HG02763 (cell line): ENCODE measurements at regions not wholly inside any gene's neighbourhood (a gene's known extent, or its start where the extent isn't known, plus 50 kb on each side); places are given as distances from the start of the nearest gene placed in this dataset.
"Not testable (repeated sequence)": the region's sequence is repeated elsewhere in the genome, so short reads cannot be mapped to it uniquely, and the experiment has no call there.

Experiments used
- ATAC-seq: cut with Tn5 transposase; IDR thresholded peaks from one replicate; pipeline ENCODE4 v1.9.1; 2021; ENCODE audit warnings: mild to moderate bottlenecking, moderate library complexity; ENCODE audit not compliant: unreplicated experiment

DNA sequence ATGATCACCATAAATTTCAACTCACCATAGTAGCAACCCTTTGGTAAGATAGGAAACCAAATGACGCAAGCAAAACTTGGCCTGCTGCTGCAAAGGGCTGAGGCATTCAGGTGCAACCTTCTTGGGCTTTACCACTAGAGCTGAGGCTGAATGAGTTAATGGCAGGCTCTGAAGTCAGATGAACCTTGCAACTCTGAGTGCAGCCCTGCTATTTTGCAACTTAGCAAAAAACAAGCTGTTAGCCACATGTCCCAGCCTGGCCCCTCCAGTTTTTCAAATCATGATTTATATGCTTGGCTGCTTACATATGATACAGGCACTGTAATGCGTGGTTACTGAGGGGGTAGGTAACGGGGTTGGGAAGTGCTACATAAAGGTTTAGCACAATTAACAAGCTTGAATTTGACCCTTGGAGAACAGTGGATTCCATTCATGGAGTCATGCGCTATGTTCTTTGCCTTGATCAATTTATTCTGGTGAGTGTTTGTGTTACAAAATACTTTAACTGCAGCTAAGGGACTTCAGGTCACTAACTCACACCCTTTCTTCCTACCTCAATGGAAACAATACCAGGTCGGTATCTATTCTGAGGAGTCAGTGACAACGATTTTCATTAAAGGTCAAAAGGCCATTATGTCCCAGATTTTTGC is 80.5 kb upstream of the PPARGC1A start:
- no peak for ATAC-seq

DNA sequence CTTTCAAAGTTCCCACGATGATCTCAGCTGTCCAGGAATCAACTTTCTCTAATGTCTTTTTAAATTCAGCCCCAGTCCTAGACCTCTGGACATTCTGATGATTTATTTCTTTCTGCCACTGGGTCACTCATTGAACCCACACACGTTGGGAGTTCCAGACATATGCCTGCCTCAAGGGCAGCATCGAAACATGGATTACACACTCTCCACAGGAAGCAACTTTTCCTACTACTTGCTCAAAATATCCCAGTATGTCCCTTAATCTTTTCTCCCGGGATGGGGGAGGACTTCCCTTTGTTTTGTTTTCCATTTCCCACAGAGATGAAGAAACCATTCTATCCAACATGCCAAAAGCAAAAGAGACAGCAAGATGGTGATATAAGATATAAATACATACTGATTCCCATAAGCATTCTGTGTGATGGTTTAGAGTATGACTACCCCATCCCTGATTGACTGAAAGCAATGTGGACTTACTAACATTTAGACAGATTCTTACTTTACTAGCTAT is 79.8 kb upstream of the PPARGC1A start:
- no peak for ATAC-seq

DNA sequence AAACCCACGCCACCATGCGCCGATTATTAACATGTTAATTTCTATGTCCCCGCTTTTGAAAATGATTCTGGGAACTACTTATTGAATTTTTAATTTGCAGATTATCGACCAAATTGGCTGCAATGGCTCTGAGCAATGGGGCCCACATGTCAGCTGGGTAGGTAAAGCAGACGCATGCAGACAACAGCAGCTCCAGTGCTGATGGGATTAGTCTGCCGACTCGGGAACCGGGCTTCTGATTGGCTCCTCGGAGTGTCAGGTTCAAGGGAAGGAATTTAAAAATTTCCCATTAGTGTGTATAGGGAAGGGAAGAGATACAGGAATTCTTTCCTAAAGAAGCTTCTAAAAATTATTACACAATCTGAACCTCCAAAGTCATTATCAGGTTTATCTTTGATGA is 77.4 kb upstream of the PPARGC1A start:
- no peak for ATAC-seq

- ATAC-seq: no peak
Observed at GRCh38 chr4:23966725-23967124, 76.9 kb upstream of the PPARGC1A start.

- no peak for ATAC-seq
Observed at GRCh38 chr4:23962462-23962861, 72.6 kb upstream of the PPARGC1A start.

GRCh38 chr4:23961395-23961794 is 71.5 kb upstream of the PPARGC1A start:
- not testable (repeated sequence) for ATAC-seq

GRCh38 chr4:23959396-23960148 is 69.7 kb upstream of the PPARGC1A start:
- ATAC-seq: no peak

DNA sequence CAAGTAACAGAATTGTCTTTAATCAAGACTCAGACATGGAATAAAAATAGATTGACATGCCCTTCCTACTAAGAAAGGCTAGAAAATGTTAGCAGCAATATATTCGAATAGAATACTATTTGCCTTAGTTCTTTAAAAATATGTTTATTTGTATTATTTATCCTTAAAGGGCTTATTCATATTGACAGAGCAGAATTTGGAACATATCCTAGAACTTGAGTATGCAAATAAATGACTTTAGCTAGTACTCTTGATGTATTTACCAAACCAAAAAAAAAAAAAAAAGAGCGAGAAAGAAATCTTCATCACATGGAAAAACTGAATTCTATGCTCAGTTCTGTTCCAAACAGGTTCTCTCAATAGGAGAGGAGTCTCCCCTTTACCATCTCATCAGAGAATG is 68.9 kb upstream of the PPARGC1A start:
- no peak for ATAC-seq

DNA sequence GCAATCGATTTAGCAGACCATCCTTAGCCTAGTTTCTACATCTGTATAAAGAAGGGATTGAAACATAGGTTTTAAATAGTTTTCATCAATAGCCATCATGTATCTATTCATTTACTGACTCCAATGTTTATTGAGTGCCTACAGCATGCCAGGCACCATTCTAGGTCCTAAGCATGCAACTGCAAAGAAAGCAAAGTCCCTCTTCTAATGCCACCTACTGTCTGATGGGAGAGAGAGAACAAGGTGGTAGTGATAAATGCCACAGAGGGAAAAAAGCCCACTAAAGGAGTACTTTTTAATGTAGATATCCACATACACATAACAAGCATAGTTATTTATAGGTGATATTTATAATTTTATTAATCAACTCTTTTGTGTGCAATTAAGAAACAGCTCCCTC is 67.6 kb upstream of the PPARGC1A start:
- no peak for ATAC-seq

DNA sequence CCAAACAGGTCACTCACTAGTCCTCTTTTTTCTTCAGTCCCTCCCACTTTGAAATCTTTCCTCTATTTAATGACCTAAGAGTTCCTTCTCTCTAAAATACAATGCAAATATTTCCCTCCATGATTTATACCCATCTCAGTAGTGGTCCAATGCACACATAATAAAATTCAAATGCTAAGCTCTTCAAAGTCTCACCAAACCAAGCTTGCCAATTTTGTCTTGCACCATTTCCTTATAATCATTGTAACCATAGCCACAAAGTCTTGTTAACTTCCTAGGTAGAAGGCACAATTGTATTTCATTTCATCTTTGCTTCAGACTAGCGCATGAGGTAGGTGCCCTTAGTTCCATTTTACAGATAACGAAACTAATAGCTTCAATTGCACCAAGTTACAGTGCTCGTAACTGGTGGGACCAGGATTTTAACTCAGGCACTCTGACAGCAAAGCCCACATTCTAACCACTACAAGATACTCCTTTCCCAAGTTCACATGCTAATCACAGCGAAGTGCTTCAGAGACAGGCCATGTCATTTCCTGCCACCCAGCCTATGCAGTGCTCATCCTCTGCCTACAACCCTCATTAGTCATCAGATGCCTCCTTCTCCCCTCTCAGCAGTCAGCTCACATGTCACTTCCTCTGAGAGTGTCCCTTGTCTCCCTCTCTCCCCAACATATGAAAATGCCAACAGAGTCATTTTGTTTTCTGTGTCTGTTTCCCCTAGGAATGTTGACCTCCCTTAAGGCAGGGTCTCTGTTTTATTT is 66.9 kb upstream of the PPARGC1A start:
- ATAC-seq: no peak

DNA sequence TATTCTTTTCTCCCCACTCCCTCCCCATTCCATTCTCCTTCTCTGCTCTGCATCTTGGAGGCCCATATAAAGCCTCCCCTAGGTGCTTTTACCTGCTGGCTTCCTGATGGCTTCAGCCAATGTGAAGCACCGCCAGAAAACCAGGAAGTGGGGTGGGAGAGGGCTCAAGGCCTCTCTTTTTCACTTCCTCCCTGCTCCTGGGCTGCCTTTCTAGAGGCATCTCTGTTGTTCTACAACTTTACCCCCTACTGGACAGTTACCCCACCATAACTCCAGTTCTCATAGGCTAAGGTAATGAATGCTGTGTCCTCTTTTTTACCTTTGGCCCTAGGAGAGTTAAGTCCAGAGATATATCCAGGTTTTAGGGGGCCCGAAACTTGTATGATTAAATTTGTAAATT is 62.4 kb upstream of the PPARGC1A start:
- no peak for ATAC-seq

- ATAC-seq: no peak
Observed at GRCh38 chr4:23947826-23948225, 58.0 kb upstream of the PPARGC1A start.

DNA sequence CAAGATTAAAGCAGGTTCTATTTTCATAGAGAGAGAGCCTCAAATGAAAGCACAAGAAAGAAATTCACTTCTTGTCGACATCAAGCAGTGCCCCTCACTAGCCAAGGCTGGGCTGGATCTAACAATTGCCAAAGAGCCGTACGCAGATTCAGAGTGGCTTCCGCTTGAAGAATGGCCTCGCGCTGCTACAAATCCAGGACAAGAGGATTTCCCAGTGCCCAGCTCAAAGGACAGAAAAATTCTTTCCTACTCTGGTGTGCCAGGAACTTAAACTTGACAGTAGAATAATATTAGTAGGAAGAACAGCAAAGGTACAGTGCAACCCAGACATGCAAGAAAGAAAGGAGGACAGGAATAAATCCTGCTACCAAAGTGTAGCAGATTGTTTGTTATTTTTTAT is 56.5 kb upstream of the PPARGC1A start:
- no peak for ATAC-seq

DNA sequence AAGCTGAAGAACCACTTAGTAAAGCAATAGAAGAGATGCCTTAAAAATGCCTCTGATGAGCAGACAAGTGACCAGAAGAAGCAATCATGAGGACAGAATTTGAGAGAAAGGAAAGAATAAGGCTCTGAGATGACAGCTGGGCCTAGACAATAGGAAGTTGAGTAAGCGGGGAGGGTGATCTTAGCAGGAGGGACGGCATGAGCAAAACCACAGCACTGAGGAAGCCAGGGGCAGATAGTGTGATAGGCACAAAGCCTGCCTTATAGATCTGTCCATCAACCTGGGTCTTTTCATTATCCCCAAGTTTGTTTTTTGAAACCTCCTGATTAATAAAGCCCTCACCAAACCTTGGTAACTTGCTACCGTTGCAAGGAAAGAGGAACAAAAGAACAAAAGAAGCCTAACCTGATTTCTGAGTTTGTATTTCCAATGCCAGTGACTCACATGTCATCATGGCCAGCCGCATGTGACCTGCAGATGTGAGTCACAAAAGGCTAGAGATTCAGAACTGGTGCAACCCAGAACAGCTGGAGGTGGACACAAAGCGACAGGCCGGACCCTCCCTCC is 55.7 kb upstream of the PPARGC1A start:
- no peak for ATAC-seq

GRCh38 chr4:23944556-23944955 is 54.7 kb upstream of the PPARGC1A start:
- ATAC-seq: not testable (repeated sequence)

GRCh38 chr4:23943478-23943877 is 53.6 kb upstream of the PPARGC1A start:
- no peak for ATAC-seq

DNA sequence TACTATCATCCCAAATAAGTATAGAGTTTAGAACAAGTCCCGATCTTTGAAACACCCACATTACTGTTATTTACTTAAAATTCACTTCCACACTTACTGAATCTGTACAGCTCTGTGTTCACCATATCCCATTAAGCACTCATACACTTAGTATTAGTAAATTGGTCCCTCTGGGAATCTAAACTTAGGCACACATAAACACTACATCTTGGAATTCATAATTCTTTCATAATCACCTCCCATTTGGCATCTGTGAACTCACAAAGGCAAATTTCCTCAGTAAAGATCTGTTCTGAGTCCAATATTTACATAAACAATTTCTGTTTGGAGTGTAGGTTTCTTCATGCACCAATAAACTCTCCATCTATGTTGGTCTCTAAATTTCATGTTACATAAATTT is 52.6 kb upstream of the PPARGC1A start:
- no peak for ATAC-seq
